Activated CD8-positive, alpha-beta T cell treated with anti-CD3 and anti-CD28 coated beads for 36 hours (primary cell): ENCODE measurements at regions not wholly inside any gene's neighbourhood (a gene's known extent, or its start where the extent isn't known, plus 50 kb on each side); places are given as distances from the start of the nearest gene placed in this dataset.

Experiments used
- ATAC-seq: fragments of 200-7000 bp; cut with Tn5 transposase; one replicate; pipeline ENCODE4 v1.10.0; 2021; ENCODE audit warnings: mild to moderate bottlenecking, moderate library complexity
- CTCF ChIA-PET: fragments of 350-600 bp; sonication (Branson Sonifier 250); formaldehyde crosslinking; loops from one replicate; lab custom pipeline; 2021; ENCODE audit warnings: antibody characterized with exemption; lab: Charles Lee
- POLR2A ChIA-PET: fragments of 350-600 bp; sonication (Branson Sonifier 250); formaldehyde crosslinking; loops from one replicate; lab custom pipeline; 2021; ENCODE audit warnings: antibody characterized with exemption; lab: Charles Lee
- DNase-seq: peaks from one replicate; pipeline ENCODE4 v3.0.0-alpha.2; 2020
- H3K27ac Mint-ChIP-seq: one replicate; pipeline ENCODE4 v1.8.0; 2021; ENCODE audit warnings: mild to moderate bottlenecking, mixed read lengths
- H3K27me3 Mint-ChIP-seq: one replicate; pipeline ENCODE4 v1.8.0; 2021; ENCODE audit warnings: mixed read lengths
- H3K36me3 Mint-ChIP-seq: one replicate; pipeline ENCODE4 v1.8.0; 2021; ENCODE audit warnings: low read depth, mixed read lengths
- H3K4me1 Mint-ChIP-seq: one replicate; pipeline ENCODE4 v1.8.0; 2021; ENCODE audit warnings: low read depth, mixed read lengths
- H3K4me3 Mint-ChIP-seq: one replicate; pipeline ENCODE4 v1.8.0; 2021; ENCODE audit warnings: mild to moderate bottlenecking, moderate library complexity, mixed read lengths
- H3K9me3 Mint-ChIP-seq: one replicate; pipeline ENCODE4 v1.8.0; 2021; ENCODE audit warnings: mixed read lengths
- CTCF ChIP-seq: fragments of 200-600 bp; IDR thresholded peaks from one replicate; pipeline ENCODE4 v1.8.0; 2022; ENCODE audit warnings: antibody characterized with exemption, mild to moderate bottlenecking
- intact Hi-C: fragments of 100-400 bp; cut with micrococcal nuclease; formaldehyde crosslinking; loops from one replicate; pipeline ENCODE4 v1.10.0; 2022

GRCh38 chr1:58841455-58841854, 57.6 kb upstream of the JUN start:
- no peak overlapping the region for H3K27ac Mint-ChIP-seq
- no peak overlapping the region for H3K4me3 Mint-ChIP-seq
- no peak for ATAC-seq
- DNase-seq = peak; percentile 12
- H3K27me3 Mint-ChIP-seq = no peaks in the 10 kb centered on the region
- H3K36me3 Mint-ChIP-seq = no peaks in the 10 kb centered on the region
- intact Hi-C loops = no loop called here
- H3K4me1 Mint-ChIP-seq = no peaks in the 10 kb centered on the region
- peak; percentile 45 for TF ChIP-seq CTCF
- no peaks in the 10 kb centered on the region for H3K9me3 Mint-ChIP-seq
- CTCF ChIA-PET = interaction anchor here (1.3 to 1.9 kb wide), 4 partner anchors 9 to 858 kb away, joined by 3 to 4 read pairs (median 3); no protein-coding TSS in a partner anchor
- POLR2A ChIA-PET = no interaction called here

- no peak overlapping the region for H3K27ac Mint-ChIP-seq
- H3K4me3 Mint-ChIP-seq = no peak overlapping the region
- ATAC-seq (no peak), DNase-seq (no peak)
- H3K27me3 Mint-ChIP-seq = no peaks in the 10 kb centered on the region
- no peaks in the 10 kb centered on the region for H3K4me1 Mint-ChIP-seq
- CTCF ChIA-PET = interaction anchor here (1.0 to 1.3 kb wide), 2 partner anchors 16 to 22 kb away, joined by 3 read pairs; no protein-coding TSS in a partner anchor
- POLR2A ChIA-PET = no interaction called here
- intact Hi-C loops = no loop called here
- TF ChIP-seq CTCF = no peak
- H3K9me3 Mint-ChIP-seq = no peaks in the 10 kb centered on the region
- H3K36me3 Mint-ChIP-seq = no peaks in the 10 kb centered on the region
Observed at GRCh38 chr1:58842941-58843340, 59.1 kb upstream of the JUN start.

- no peaks in the 10 kb centered on the region for H3K27me3 Mint-ChIP-seq
- POLR2A ChIA-PET = no interaction called here
Observed at GRCh38 chr1:58844176-58844575, 60.3 kb upstream of the JUN start.

GRCh38 chr1:58845942-58846341, 62.1 kb upstream of the JUN start:
- Mint-ChIP-seq H3K27ac (no peak overlapping the region), H3K27me3 (no peaks in the 10 kb centered on the region), H3K36me3 (no peaks in the 10 kb centered on the region), H3K9me3 (no peaks in the 10 kb centered on the region), H3K4me1 (no peaks in the 10 kb centered on the region), H3K4me3 (no peak overlapping the region)
- CTCF ChIA-PET = interaction anchor here (1.0 kb wide), 1 partner anchor 11 kb away, joined by 3 read pairs; no protein-coding TSS in a partner anchor
- DNase-seq (no peak), ATAC-seq (no peak)
- no peak for TF ChIP-seq CTCF
- intact Hi-C loops = no loop called here
- POLR2A ChIA-PET = no interaction called here

More at GRCh38 chr1:58844176-58844575, 60.3 kb upstream of the JUN start:
- CTCF ChIA-PET = no interaction called here
- TF ChIP-seq CTCF = no peak
- Mint-ChIP-seq H3K36me3 (no peaks in the 10 kb centered on the region), H3K9me3 (no peaks in the 10 kb centered on the region), H3K4me1 (no peaks in the 10 kb centered on the region), H3K27ac (no peak overlapping the region), H3K4me3 (no peak overlapping the region)
- DNase-seq = no peak
- no peak for ATAC-seq
- intact Hi-C loops = no loop called here

- POLR2A ChIA-PET = interaction anchor here (1.5 kb wide), 1 partner anchor 10 kb away, joined by 4 read pairs; no protein-coding TSS in a partner anchor
- ATAC-seq = peak; percentile 72
Observed at GRCh38 chr1:58848818-58849411, 65.1 kb upstream of the JUN start.

More at GRCh38 chr1:58848818-58849411, 65.1 kb upstream of the JUN start:
- intact Hi-C loops = no loop called here
- no peaks in the 10 kb centered on the region for H3K4me1 Mint-ChIP-seq
- no peak overlapping the region for H3K27ac Mint-ChIP-seq
- peak; percentile 44 for DNase-seq
- TF ChIP-seq CTCF = no peak
- no peaks in the 10 kb centered on the region for H3K9me3 Mint-ChIP-seq
- H3K36me3 Mint-ChIP-seq = no peaks in the 10 kb centered on the region
- no peak overlapping the region for H3K4me3 Mint-ChIP-seq
- CTCF ChIA-PET = interaction anchor here (0.9 to 1.3 kb wide), 2 partner anchors 8 to 850 kb away, joined by 3 read pairs; no protein-coding TSS in a partner anchor
- H3K27me3 Mint-ChIP-seq = no peaks in the 10 kb centered on the region
